ENCODE measurements at regions not wholly inside any gene's neighbourhood (a gene's known extent, or its start where the extent isn't known, plus 50 kb on each side); places are given as distances from the start of the nearest gene placed in this dataset.

DNA sequence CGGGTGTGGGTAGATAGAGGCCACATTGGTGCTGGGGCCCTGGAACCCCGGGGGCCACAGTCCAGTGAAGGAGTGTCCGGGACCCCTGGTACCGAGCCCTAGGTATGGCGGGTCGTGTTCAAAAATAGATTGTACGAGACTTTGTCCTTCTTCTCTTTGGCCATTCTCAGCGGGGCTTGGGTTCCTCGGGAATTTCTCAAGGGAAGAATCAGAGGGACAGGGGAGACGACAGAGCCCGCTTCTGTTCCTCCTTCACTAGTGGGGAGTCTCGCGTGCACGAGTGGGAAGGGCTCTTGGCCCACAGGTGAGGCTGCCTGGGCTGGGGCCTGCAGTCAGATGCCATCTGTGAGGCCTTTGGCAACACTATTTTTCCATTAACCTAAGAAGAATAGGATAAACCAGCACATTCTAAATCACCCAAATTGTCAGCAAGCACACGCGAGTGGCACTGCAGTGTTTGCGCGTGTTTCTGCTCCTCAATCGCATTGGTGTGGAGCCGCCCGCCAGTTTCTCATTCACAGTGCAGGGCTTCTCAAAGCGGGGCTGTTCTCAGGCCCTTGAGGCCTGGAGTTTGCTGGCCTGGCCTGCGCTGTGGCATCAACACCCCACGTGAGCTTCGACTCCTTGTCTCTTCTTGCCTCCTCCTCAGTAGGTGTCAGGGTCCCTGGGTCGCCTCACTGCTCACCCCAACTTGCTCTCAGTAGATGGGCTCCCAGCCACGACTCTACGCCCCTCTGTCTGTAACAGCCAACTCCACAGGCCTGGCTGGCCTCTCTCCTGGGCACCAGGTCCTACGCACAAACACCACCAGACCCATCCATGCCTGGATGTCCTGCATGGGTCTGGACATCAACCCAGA, 187.6 kb upstream of the SHH start:
- Histone ChIP-seq H3F3A (ENCODE audit: control insufficient read depth, insufficient read depth) (no peaks in the 10 kb centered on the region), H3K79me2 (ENCODE audit: control insufficient read depth, low read length) (no peaks in the 10 kb centered on the region), H3K4me2 (ENCODE audit: low read length) (no peak overlapping the region), H3K27me3 (ENCODE audit: control insufficient read depth, low read length) (no peaks in the 10 kb centered on the region), H3K4me3 (ENCODE audit: low read length) (no peak overlapping the region), H3K36me3 (ENCODE audit: control insufficient read depth, low read length) (no peaks in the 10 kb centered on the region), H3K9me2 (replicated peaks; ENCODE audit: control insufficient read depth, low read length) (no peaks in the 10 kb centered on the region), H3K9me3 (ENCODE audit: control insufficient read depth, insufficient read depth, low read length) (no peaks in the 10 kb centered on the region), H3K4me1 (ENCODE audit: control insufficient read depth, low read length) (peaks cover 5% of the 10 kb centered on the region), H3K27ac (ENCODE audit: low read depth, low read length) (no peak overlapping the region), H4K20me1 (ENCODE audit: control insufficient read depth, insufficient read depth, low read depth, low read length) (no peaks in the 10 kb centered on the region)
- TF ChIP-seq CTCF (IDR thresholded peaks at IDR 0.05; ENCODE audit: low read depth, low read length, poor library complexity, severe bottlenecking) = no peak
- no peak for TF ChIP-seq EZH2phosphoT487 (IDR thresholded peaks at IDR 0.05; ENCODE audit: borderline replicate concordance, low read length)

GRCh38 chr7:155998766-155999630, 186.7 kb upstream of the SHH start:
- Histone ChIP-seq H3K9me3 (ENCODE audit: control insufficient read depth, insufficient read depth, low read length) (no peaks in the 10 kb centered on the region), H4K20me1 (ENCODE audit: control insufficient read depth, insufficient read depth, low read depth, low read length) (no peaks in the 10 kb centered on the region), H3K4me1 (ENCODE audit: control insufficient read depth, low read length) (peaks cover 5% of the 10 kb centered on the region), H3K9me2 (replicated peaks; ENCODE audit: control insufficient read depth, low read length) (no peaks in the 10 kb centered on the region), H3K79me2 (ENCODE audit: control insufficient read depth, low read length) (no peaks in the 10 kb centered on the region), H3K4me3 (ENCODE audit: low read length) (no peak overlapping the region), H3K36me3 (ENCODE audit: control insufficient read depth, low read length) (no peaks in the 10 kb centered on the region), H3K27me3 (ENCODE audit: control insufficient read depth, low read length) (no peaks in the 10 kb centered on the region), H3K27ac (ENCODE audit: low read depth, low read length) (no peak overlapping the region), H3F3A (ENCODE audit: control insufficient read depth, insufficient read depth) (no peaks in the 10 kb centered on the region), H3K4me2 (ENCODE audit: low read length) (no peak overlapping the region)
- no peak for TF ChIP-seq EZH2phosphoT487 (IDR thresholded peaks at IDR 0.05; ENCODE audit: borderline replicate concordance, low read length)
- TF ChIP-seq CTCF (IDR thresholded peaks at IDR 0.05; ENCODE audit: low read depth, low read length, poor library complexity, severe bottlenecking) = no peak

DNA sequence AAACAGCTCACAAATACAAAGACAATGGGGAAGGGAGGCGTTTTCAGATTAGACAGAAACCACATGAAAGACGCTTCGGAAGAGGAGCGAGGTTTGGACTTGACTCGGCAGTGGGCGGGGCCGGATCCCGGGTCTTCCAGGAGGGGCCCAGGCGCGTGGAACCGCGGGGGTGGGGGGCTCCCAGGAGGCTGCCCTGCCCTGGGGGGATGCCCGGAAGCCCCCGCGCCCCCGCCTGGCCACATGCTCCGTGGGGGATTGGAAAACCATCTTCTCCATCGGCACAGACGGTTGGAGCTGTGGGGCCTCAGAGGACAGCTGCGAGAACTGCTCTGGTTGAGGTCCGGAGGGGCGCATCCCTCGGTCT, 186.0 kb upstream of the SHH start:
- no peaks in the 10 kb centered on the region for H4K20me1 ChIP-seq (ENCODE audit: control insufficient read depth, insufficient read depth, low read depth, low read length)
- no peaks in the 10 kb centered on the region for H3K9me2 ChIP-seq (replicated peaks; ENCODE audit: control insufficient read depth, low read length)
- no peaks in the 10 kb centered on the region for H3K27me3 ChIP-seq (ENCODE audit: control insufficient read depth, low read length)
- no peak overlapping the region for H3K27ac ChIP-seq (ENCODE audit: low read depth, low read length)
- H3K4me2 ChIP-seq (ENCODE audit: low read length) = no peak overlapping the region
- no peaks in the 10 kb centered on the region for H3K79me2 ChIP-seq (ENCODE audit: control insufficient read depth, low read length)
- no peaks in the 10 kb centered on the region for H3K9me3 ChIP-seq (ENCODE audit: control insufficient read depth, insufficient read depth, low read length)
- H3K4me1 ChIP-seq (ENCODE audit: control insufficient read depth, low read length) = peaks cover 5% of the 10 kb centered on the region
- H3K36me3 ChIP-seq (ENCODE audit: control insufficient read depth, low read length) = no peaks in the 10 kb centered on the region
- H3F3A ChIP-seq (ENCODE audit: control insufficient read depth, insufficient read depth) = no peaks in the 10 kb centered on the region
- H3K4me3 ChIP-seq (ENCODE audit: low read length) = no peak overlapping the region
- TF ChIP-seq CTCF (IDR thresholded peaks at IDR 0.05; ENCODE audit: low read depth, low read length, poor library complexity, severe bottlenecking) (no peak), EZH2phosphoT487 (IDR thresholded peaks at IDR 0.05; ENCODE audit: borderline replicate concordance, low read length) (no peak)

Measured in DOHH2 (cell line).